A673 (cell line): ENCODE measurements at regions not wholly inside any gene's neighbourhood (a gene's known extent, or its start where the extent isn't known, plus 50 kb on each side); places are given as distances from the start of the nearest gene placed in this dataset.

Experiments
- EZH2 ChIP-seq: fragments of 200-600 bp; sonication (generic); IDR thresholded peaks from 2 replicates; pipeline ENCODE4 v1.6.1; 2017; ENCODE audit warnings: borderline replicate concordance, low read depth, mild to moderate bottlenecking, mixed read lengths, antibody characterized with exemption, low read length; ENCODE audit not compliant: poor library complexity, severe bottlenecking
- TF ChIP-seq, protein P1 (sequence below): fragments of 300-800, 200-600 bp; sonication (generic); conservative IDR thresholded peaks from 2 replicates; pipeline ENCODE4 v1.5.1; 2017; ENCODE audit warnings: low read depth, mild to moderate bottlenecking, antibody characterized with exemption, low read length, moderate library complexity, mixed read lengths

DNA sequence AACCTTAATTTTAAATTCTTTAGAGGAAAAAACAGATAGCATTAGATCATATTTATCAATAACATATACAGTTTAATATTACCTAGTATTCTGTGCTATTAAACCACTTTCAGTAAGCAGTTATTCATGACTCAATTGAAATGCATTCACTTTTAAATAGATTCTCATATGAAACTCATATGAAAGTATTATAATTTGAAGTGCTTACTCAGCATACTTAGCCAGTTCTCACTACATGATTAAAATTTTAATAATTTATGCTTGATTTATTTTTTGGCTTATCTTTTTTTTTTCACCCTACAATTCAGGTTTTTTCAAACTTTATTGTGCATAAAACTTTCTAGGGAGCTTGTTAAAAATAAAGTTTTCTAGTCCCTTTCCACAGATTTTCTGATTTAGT, 694.9 kb upstream of the CDH9 start:
- TF ChIP-seq, protein P1, sequence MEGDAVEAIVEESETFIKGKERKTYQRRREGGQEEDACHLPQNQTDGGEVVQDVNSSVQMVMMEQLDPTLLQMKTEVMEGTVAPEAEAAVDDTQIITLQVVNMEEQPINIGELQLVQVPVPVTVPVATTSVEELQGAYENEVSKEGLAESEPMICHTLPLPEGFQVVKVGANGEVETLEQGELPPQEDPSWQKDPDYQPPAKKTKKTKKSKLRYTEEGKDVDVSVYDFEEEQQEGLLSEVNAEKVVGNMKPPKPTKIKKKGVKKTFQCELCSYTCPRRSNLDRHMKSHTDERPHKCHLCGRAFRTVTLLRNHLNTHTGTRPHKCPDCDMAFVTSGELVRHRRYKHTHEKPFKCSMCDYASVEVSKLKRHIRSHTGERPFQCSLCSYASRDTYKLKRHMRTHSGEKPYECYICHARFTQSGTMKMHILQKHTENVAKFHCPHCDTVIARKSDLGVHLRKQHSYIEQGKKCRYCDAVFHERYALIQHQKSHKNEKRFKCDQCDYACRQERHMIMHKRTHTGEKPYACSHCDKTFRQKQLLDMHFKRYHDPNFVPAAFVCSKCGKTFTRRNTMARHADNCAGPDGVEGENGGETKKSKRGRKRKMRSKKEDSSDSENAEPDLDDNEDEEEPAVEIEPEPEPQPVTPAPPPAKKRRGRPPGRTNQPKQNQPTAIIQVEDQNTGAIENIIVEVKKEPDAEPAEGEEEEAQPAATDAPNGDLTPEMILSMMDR, result no peak
- no peak for TF ChIP-seq EZH2
